Stomach smooth muscle (tissue), 2 donors: ENCODE measurements at regions not wholly inside any gene's neighbourhood (a gene's known extent, or its start where the extent isn't known, plus 50 kb on each side); places are given as distances from the start of the nearest gene placed in this dataset.

Experiments used
- H3K27ac ChIP-seq: one replicate; pipeline ENCODE4 v1.7.0; 2013; ENCODE audit warnings: mild to moderate bottlenecking, low read length, inconsistent platforms
- H3K27me3 ChIP-seq, 2 donors: one replicate each; pipeline ENCODE4 v1.7.0; 2013; ENCODE audit warnings: low read length in 2 of 2; ENCODE audit not compliant: insufficient read depth in 2 of 2, control insufficient read depth in 1 of 2
- H3K36me3 ChIP-seq, 2 donors: one replicate each; pipeline ENCODE4 v1.7.0; 2013; ENCODE audit warnings: low read length in 2 of 2; ENCODE audit not compliant: control insufficient read depth in 2 of 2, insufficient read depth in 2 of 2
- H3K4me1 ChIP-seq: one replicate; pipeline ENCODE4 v1.7.0; 2013; ENCODE audit warnings: low read length; ENCODE audit not compliant: control insufficient read depth, insufficient read depth
- H3K4me3 ChIP-seq, 2 donors: one replicate each; pipeline ENCODE4 v1.7.0; 2013; ENCODE audit warnings: low read length in 2 of 2
- H3K9ac ChIP-seq, 2 donors: one replicate each; pipeline ENCODE4 v1.7.0; 2013; ENCODE audit warnings: low read length in 2 of 2, mild to moderate bottlenecking in 1 of 2
- H3K9me3 ChIP-seq, 2 donors: one replicate each; pipeline ENCODE4 v1.7.0; 2013; ENCODE audit warnings: low read length in 2 of 2; ENCODE audit not compliant: control insufficient read depth in 2 of 2
- donor health status: healthy.
- donor health status: Pancreatic carcinoma.

DNA sequence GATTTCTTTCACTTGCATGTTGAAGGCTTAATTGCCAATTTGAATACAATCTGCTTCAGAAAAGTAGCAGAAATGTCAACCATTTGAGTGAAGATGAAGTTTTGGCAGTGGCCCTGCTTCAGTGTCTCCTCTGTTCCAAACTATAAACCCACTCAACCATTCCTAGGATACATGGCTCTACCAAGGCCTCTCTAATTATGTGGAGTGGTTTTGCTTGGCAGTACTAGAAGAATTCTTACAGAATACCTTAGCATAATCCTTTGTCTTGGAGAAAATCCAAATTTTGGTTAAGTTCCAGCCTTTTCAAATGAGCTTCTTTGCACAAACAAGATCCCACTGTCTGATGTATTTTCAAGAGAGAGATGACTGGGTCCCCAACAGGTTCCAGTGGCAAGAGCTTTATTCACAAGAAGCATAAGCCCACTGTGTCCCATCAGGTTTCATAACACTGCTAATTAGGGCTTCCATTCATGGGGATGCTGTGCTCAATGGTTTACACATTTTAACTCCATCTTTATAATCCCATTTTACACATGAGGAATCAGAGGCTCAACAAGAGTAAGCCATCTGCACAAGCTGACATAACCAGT is 234.5 kb downstream of the IPO8 start:
- Histone ChIP-seq H3K27ac (no peak overlapping the region), H3K27me3 (no peaks in the 10 kb centered on the region), H3K4me1 (no peaks in the 10 kb centered on the region)

DNA sequence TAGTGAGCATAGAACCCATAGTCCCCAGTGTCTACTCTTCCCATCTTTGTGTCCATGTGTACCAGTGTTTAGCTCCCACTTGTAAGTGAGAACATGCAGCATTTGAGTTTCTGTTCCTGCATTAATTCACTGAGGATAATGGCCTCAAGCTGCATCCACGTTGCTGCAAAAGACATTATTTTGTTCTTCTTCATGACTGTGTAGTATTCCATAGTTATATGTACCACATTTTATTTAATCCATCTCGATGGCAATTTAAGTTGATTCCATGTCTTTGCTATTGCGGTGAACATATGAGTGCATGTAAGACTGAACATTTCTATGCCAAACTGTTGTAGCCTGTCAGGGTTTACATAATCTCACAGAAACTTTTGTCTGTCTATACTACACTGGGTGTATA is 237.2 kb downstream of the IPO8 start:
- H3K27me3 ChIP-seq: no peaks in the 10 kb centered on the region

More for the DNA sequence above, 234.5 kb downstream of the IPO8 start:
- Histone ChIP-seq H3K9ac (no peak overlapping the region), H3K4me3 (no peak overlapping the region), H3K9me3 (no peaks in the 10 kb centered on the region), H3K36me3 (no peaks in the 10 kb centered on the region)

DNA sequence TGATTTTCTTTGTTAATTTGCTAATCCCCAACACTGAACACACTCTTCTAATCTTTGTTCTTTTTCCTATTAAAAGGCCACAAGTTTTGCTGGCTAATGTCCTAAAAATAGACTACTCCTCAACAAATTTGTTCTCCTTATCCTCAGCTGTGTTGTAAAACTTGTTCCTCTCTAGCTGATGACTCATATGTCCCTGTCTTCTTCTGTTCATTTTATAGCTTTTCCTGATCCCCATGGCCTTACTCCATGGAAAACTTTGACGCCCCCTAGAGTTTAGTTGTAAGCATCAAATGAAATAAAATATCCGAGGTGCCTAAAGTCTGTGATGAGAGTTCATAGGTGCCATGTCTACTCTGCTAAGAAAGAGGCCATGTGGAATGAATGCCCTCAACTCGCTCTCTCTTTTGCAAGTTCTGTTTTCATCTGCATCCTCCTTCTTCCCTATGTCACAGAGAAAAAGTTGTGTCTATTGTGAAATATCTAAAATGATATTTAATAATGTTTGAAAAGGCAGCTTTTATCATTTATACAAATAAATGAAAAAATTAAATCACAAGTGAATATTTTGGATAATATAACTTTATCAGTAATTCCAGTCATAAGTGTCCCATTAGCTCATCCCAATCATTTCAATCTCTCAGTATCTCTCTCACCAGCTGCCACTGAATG is 237.9 kb downstream of the IPO8 start:
- Histone ChIP-seq H3K36me3 (no peaks in the 10 kb centered on the region), H3K4me3 (no peak overlapping the region), H3K9me3 (no peaks in the 10 kb centered on the region), H3K27ac (no peak overlapping the region), H3K27me3 (no peaks in the 10 kb centered on the region), H3K4me1 (no peaks in the 10 kb centered on the region), H3K9ac (no peak overlapping the region)

More for the DNA sequence above, 237.2 kb downstream of the IPO8 start:
- Histone ChIP-seq H3K9ac (no peak overlapping the region), H3K9me3 (no peaks in the 10 kb centered on the region), H3K27ac (no peak overlapping the region), H3K4me3 (no peak overlapping the region), H3K4me1 (no peaks in the 10 kb centered on the region), H3K36me3 (no peaks in the 10 kb centered on the region)

GRCh38 chr12:30450872-30451271 is 244.8 kb downstream of the IPO8 start:
- no peaks in the 10 kb centered on the region for H3K9me3 ChIP-seq
- H3K27me3 ChIP-seq: no peaks in the 10 kb centered on the region
- H3K36me3 ChIP-seq: no peaks in the 10 kb centered on the region
- H3K27ac ChIP-seq: no peak overlapping the region
- no peak overlapping the region for H3K4me3 ChIP-seq
- no peak overlapping the region for H3K9ac ChIP-seq
- no peaks in the 10 kb centered on the region for H3K4me1 ChIP-seq

DNA sequence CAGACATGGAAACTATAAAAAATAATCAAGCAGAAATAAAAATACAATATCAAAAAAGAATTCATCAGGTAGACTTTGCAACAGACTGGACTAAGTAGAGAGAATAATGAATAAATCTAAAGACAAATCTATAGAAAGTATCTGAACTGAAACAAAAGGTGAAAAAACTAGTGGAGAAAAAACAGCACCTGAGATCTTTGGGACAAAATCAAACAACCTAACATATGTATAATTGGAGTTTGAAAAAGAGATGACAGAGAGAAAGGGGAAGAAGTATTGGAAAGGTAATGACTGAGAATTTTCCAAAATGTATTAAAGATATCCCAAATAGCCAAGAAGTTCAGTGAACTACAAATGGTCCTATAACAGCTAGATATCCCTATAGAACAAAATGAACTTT is 245.4 kb downstream of the IPO8 start:
- Histone ChIP-seq H3K27ac (no peak overlapping the region), H3K4me3 (no peak overlapping the region), H3K36me3 (no peaks in the 10 kb centered on the region), H3K9me3 (no peaks in the 10 kb centered on the region), H3K9ac (no peak overlapping the region), H3K4me1 (no peaks in the 10 kb centered on the region), H3K27me3 (no peaks in the 10 kb centered on the region)

DNA sequence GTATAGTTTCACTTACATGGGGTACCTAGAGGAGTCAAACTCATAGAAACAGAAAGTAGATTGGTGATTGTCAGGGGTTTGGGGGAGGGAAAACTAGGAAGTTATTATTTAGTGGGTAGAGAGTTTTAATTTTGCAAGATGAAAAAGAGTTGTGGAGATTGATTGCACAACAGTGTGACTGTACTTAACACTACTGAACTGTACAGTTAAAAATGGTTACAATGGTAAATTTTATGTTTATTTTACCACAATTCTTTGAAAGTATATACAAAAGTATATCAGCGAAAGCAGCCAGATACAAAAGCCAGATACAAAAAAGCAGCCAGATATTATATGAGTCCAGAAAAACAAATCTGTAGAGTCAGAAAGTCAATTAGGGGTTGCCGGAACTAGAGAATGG is 247.6 kb downstream of the IPO8 start:
- Histone ChIP-seq H3K4me1 (no peaks in the 10 kb centered on the region), H3K9ac (no peak overlapping the region), H3K4me3 (no peak overlapping the region), H3K27ac (no peak overlapping the region), H3K9me3 (no peaks in the 10 kb centered on the region), H3K36me3 (no peaks in the 10 kb centered on the region), H3K27me3 (no peaks in the 10 kb centered on the region)

GRCh38 chr12:30447061-30447750 is 248.5 kb downstream of the IPO8 start:
- Histone ChIP-seq H3K27me3 (no peaks in the 10 kb centered on the region), H3K4me3 (no peak overlapping the region), H3K27ac (no peak overlapping the region), H3K4me1 (no peaks in the 10 kb centered on the region), H3K9ac (no peak overlapping the region), H3K36me3 (no peaks in the 10 kb centered on the region), H3K9me3 (no peaks in the 10 kb centered on the region)

- no peaks in the 10 kb centered on the region for H3K4me1 ChIP-seq
- H3K4me3 ChIP-seq: no peak overlapping the region
- no peak overlapping the region for H3K27ac ChIP-seq
- H3K9me3 ChIP-seq: no peaks in the 10 kb centered on the region
- no peaks in the 10 kb centered on the region for H3K27me3 ChIP-seq
- H3K9ac ChIP-seq: no peak overlapping the region
- no peaks in the 10 kb centered on the region for H3K36me3 ChIP-seq
Measured at GRCh38 chr12:30442461-30442860, 253.2 kb downstream of the IPO8 start.

- Histone ChIP-seq H3K4me1 (no peaks in the 10 kb centered on the region), H3K36me3 (no peaks in the 10 kb centered on the region), H3K27ac (no peak overlapping the region), H3K27me3 (no peaks in the 10 kb centered on the region), H3K4me3 (no peak overlapping the region), H3K9me3 (no peaks in the 10 kb centered on the region), H3K9ac (no peak overlapping the region)
Measured at GRCh38 chr12:30440826-30441602, 254.7 kb downstream of the IPO8 start.

DNA sequence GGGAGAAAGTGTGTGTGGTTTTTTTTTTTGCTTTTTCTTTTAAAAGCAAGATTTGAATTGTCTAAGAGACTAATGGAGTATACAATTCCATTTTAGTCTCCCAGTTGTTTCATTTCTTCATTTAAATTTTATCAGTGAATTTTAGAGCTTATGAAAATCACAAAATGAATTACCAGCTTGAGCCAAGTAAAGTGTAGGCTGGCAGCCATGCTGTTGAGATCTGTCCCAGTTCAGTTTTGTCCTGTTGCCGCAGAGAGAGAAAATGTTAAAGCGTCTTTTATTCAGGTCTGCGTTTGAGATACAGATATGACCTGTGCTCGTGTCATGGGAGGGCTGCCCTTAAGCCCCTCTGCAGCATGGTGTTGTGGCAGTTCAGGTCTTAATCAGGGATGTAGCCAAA is 256.5 kb downstream of the IPO8 start:
- Histone ChIP-seq H3K36me3 (no peaks in the 10 kb centered on the region), H3K27ac (no peak overlapping the region), H3K9ac (no peak overlapping the region), H3K4me3 (no peak overlapping the region), H3K4me1 (no peaks in the 10 kb centered on the region), H3K9me3 (no peaks in the 10 kb centered on the region), H3K27me3 (no peaks in the 10 kb centered on the region)
